SU-DHL-6 (cell line): ENCODE measurements at regions not wholly inside any gene's neighbourhood (a gene's known extent, or its start where the extent isn't known, plus 50 kb on each side); places are given as distances from the start of the nearest gene placed in this dataset.

Experiments
- H2AFZ ChIP-seq: fragments of 200-600 bp; sonication (generic); 2 replicates; pipeline ENCODE4 v1.6.1; 2014; ENCODE audit warnings: low read depth, mild to moderate bottlenecking, moderate library complexity, mixed read lengths, antibody characterized with exemption, low read length; ENCODE audit not compliant: severe bottlenecking
- H3F3A ChIP-seq: fragments of 200-600 bp; shearing (Covaris generic); 2 replicates; pipeline ENCODE4 v1.6.0; 2016; ENCODE audit warnings: antibody characterized with exemption, mild to moderate bottlenecking; ENCODE audit not compliant: insufficient read depth
- H3K27ac ChIP-seq: fragments of 200-600 bp; sonication (generic); 2 replicates; pipeline ENCODE4 v1.5.1; 2016; ENCODE audit warnings: low read depth, mild to moderate bottlenecking, low read length, moderate library complexity, mixed read lengths
- H3K27me3 ChIP-seq: fragments of 200-600 bp; sonication (generic), shearing (Covaris generic); 2 replicates; pipeline ENCODE4 v1.6.0; 2014; ENCODE audit warnings: mild to moderate bottlenecking, low read length
- H3K36me3 ChIP-seq: fragments of 200-600 bp; sonication (generic); 2 replicates; pipeline ENCODE4 v1.6.1; 2014; ENCODE audit warnings: mild to moderate bottlenecking, low read length, mixed read lengths
- H3K4me2 ChIP-seq: fragments of 300-600, 200-600 bp; shearing (Covaris generic), sonication (generic); 2 replicates; pipeline ENCODE4 v1.6.0; 2014; ENCODE audit warnings: low read length, low read depth, mild to moderate bottlenecking; ENCODE audit not compliant: poor library complexity, severe bottlenecking
- H3K4me3 ChIP-seq: fragments of 200-600 bp; sonication (generic); 2 replicates; pipeline ENCODE4 v1.5.1; 2014; ENCODE audit warnings: antibody characterized with exemption, low read length, mild to moderate bottlenecking, mixed read lengths; ENCODE audit not compliant: insufficient read depth, poor library complexity, severe bottlenecking
- H3K79me2 ChIP-seq: fragments of 200-600 bp; sonication (generic); 2 replicates; pipeline ENCODE4 v1.6.1; 2014; ENCODE audit warnings: mild to moderate bottlenecking, low read length, moderate library complexity; ENCODE audit not compliant: insufficient read depth
- H3K9ac ChIP-seq: fragments of 200-600 bp; sonication (generic); 2 replicates; pipeline ENCODE4 v1.7.0; 2014; ENCODE audit warnings: mild to moderate bottlenecking, low read length
- H3K9me2 ChIP-seq: fragments of 200-600 bp; sonication (generic); replicated peaks from 2 replicates; pipeline ENCODE4 v1.6.1; 2014; ENCODE audit warnings: low read length; ENCODE audit not compliant: insufficient read depth
- H3K9me3 ChIP-seq: fragments of 200-600 bp; sonication (generic); 2 replicates; pipeline ENCODE4 v1.6.1; 2014; ENCODE audit warnings: low read length, mixed read lengths; ENCODE audit not compliant: insufficient read depth
- H4K20me1 ChIP-seq: fragments of 200-600 bp; sonication (generic); 2 replicates; pipeline ENCODE4 v1.6.1; 2014; ENCODE audit warnings: low read depth, mild to moderate bottlenecking, antibody characterized with exemption, low read length, moderate library complexity, mixed read lengths
- EZH2phosphoT487 ChIP-seq: fragments of 200-600 bp; sonication (generic), shearing (Covaris generic); conservative IDR thresholded peaks from 2 replicates; pipeline ENCODE4 v1.6.1; 2018; ENCODE audit warnings: mild to moderate bottlenecking, antibody characterized with exemption, low read length, moderate library complexity, mixed read lengths
- TF ChIP-seq, protein P1 (sequence below): fragments of 200-600 bp; sonication (generic); IDR thresholded peaks from one replicate; pipeline ENCODE4 v1.5.1; 2017; ENCODE audit warnings: antibody characterized with exemption, mild to moderate bottlenecking, low read length, moderate library complexity; ENCODE audit not compliant: insufficient read depth, poor library complexity, severe bottlenecking

- no peaks in the 10 kb centered on the region for H3K27me3 ChIP-seq
- H3K9me3 ChIP-seq, result no peaks in the 10 kb centered on the region
- no peak overlapping the region for H3K4me2 ChIP-seq
- H3K4me3 ChIP-seq, result no peak overlapping the region
- no peaks in the 10 kb centered on the region for H3K79me2 ChIP-seq
- H4K20me1 ChIP-seq, result no peaks in the 10 kb centered on the region
- no peak overlapping the region for H3K9ac ChIP-seq
- H3K27ac ChIP-seq, result no peak overlapping the region
- H2AFZ ChIP-seq, result no peak overlapping the region
- no peak for TF ChIP-seq EZH2phosphoT487
- TF ChIP-seq, protein P1, sequence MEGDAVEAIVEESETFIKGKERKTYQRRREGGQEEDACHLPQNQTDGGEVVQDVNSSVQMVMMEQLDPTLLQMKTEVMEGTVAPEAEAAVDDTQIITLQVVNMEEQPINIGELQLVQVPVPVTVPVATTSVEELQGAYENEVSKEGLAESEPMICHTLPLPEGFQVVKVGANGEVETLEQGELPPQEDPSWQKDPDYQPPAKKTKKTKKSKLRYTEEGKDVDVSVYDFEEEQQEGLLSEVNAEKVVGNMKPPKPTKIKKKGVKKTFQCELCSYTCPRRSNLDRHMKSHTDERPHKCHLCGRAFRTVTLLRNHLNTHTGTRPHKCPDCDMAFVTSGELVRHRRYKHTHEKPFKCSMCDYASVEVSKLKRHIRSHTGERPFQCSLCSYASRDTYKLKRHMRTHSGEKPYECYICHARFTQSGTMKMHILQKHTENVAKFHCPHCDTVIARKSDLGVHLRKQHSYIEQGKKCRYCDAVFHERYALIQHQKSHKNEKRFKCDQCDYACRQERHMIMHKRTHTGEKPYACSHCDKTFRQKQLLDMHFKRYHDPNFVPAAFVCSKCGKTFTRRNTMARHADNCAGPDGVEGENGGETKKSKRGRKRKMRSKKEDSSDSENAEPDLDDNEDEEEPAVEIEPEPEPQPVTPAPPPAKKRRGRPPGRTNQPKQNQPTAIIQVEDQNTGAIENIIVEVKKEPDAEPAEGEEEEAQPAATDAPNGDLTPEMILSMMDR, result no peak
- H3K9me2 ChIP-seq, result no peaks in the 10 kb centered on the region
- H3F3A ChIP-seq, result no peaks in the 10 kb centered on the region
- no peaks in the 10 kb centered on the region for H3K36me3 ChIP-seq
Measured at GRCh38 chr15:96097661-96098060, 232.8 kb upstream of the NR2F2 start.

GRCh38 chr15:96102631-96103030 lies 227.9 kb upstream of the NR2F2 start:
- Histone ChIP-seq H3K27ac (no peak overlapping the region), H3K79me2 (no peaks in the 10 kb centered on the region), H3K4me2 (no peak overlapping the region), H3K36me3 (no peaks in the 10 kb centered on the region), H3K27me3 (no peaks in the 10 kb centered on the region), H4K20me1 (no peaks in the 10 kb centered on the region), H3F3A (no peaks in the 10 kb centered on the region), H3K9me2 (no peaks in the 10 kb centered on the region), H2AFZ (no peak overlapping the region), H3K9me3 (no peaks in the 10 kb centered on the region), H3K4me3 (no peak overlapping the region), H3K9ac (no peak overlapping the region)
- no peak for TF ChIP-seq EZH2phosphoT487
- TF ChIP-seq, protein P1, result no peak

DNA sequence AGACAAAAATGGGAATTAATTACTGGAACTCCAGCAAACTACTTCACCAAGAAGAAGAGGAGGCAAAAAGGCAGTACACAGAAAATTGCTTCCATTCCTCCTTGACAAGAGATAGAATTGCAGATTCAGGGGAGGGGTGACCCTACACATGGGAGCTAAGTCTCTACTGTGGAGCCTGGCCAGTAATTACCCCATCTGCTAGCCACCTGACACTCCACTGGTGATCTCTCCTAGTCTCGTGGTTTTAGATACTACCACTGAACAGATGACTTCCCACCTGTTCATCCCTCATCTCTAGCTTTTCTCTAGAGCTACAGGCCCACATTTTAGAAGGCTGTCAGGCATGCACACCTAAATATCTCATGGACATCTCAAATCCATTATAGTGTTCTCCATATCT lies 224.3 kb upstream of the NR2F2 start:
- Histone ChIP-seq H2AFZ (no peak overlapping the region), H3F3A (no peaks in the 10 kb centered on the region)

More for the DNA sequence above, 224.3 kb upstream of the NR2F2 start:
- Histone ChIP-seq H3K9me3 (no peaks in the 10 kb centered on the region), H4K20me1 (no peaks in the 10 kb centered on the region), H3K27ac (no peak overlapping the region), H3K9ac (no peak overlapping the region), H3K36me3 (no peaks in the 10 kb centered on the region), H3K4me3 (no peak overlapping the region), H3K9me2 (no peaks in the 10 kb centered on the region), H3K27me3 (no peaks in the 10 kb centered on the region), H3K79me2 (no peaks in the 10 kb centered on the region), H3K4me2 (no peak overlapping the region)
- TF ChIP-seq, protein P1, result no peak
- no peak for TF ChIP-seq EZH2phosphoT487
